Body of pancreas (tissue), 4 donors: ENCODE measurements at regions not wholly inside any gene's neighbourhood (a gene's known extent, or its start where the extent isn't known, plus 50 kb on each side); places are given as distances from the start of the nearest gene placed in this dataset.

Experiments used
- ATAC-seq: fragments of 150-250 bp; one replicate; pipeline ENCODE4 v1.9.1; 2016
- DNase-seq, 4 donors: peaks; one replicate each; pipeline ENCODE4 v3.0.0-alpha.2; 2019
- H3K27ac ChIP-seq, 4 donors: fragments of 200-600 bp; sonication (generic); 1 replicate in 3 of 4; 2 replicates in 1 of 4; pipeline versions ENCODE4 v1.5.1 to v1.6.1; 2016 to 2019; ENCODE audit warnings: mild to moderate bottlenecking in 1 of 4, mixed read lengths in 1 of 4, moderate library complexity in 1 of 4
- H3K27me3 ChIP-seq, 2 donors: fragments of 200-600 bp; sonication (generic); one replicate each; pipeline ENCODE4 v1.6.0; 2016; ENCODE audit warnings: mild to moderate bottlenecking in 1 of 2
- H3K36me3 ChIP-seq, 2 donors: fragments of 200-600 bp; sonication (generic); replicated peaks in 1 of 2; 2 replicates each; pipeline ENCODE4 v1.5.1; 2016; ENCODE audit warnings: low read depth in 2 of 2; ENCODE audit not compliant: insufficient read depth in 1 of 2
- H3K4me1 ChIP-seq: fragments of 200-600 bp; sonication (generic); one replicate; pipeline ENCODE4 v1.6.0; 2016
- H3K4me3 ChIP-seq, 2 donors: fragments of 200-600 bp; sonication (generic); 1 replicate in 1 of 2; 2 replicates in 1 of 2; pipeline ENCODE4 v1.5.1; 2016 to 2019
- H3K9me3 ChIP-seq, 3 donors: fragments of 200-600 bp; sonication (generic); 1 replicate in 2 of 3; 2 replicates in 1 of 3; pipeline ENCODE4 v1.5.1; 2016
- CTCF ChIP-seq, 7 experiments: fragments of 450-650 bp in 4 of 7; fragments of 200-600 bp in 3 of 7; sonication (generic) in 3 of 7; IDR thresholded peaks; one replicate each; pipeline ENCODE4 v1.5.1; 2016 to 2019; ENCODE audit warnings: antibody characterized with exemption in 7 of 7
- POLR2A ChIP-seq, 3 donors: fragments of 450-650 bp; IDR thresholded peaks; one replicate each; pipeline ENCODE4 v1.6.1; 2016; ENCODE audit warnings: antibody characterized with exemption in 3 of 3, mild to moderate bottlenecking in 2 of 3
- WGBS, 2 donors: methylation state at CpG; one replicate each; pipeline ENCODE4 v1.1.5; 2017; 5-methylcytosine and 5-hydroxymethylcytosine counted together
- intact Hi-C: fragments of 100-400 bp; cut with DNase I; formaldehyde crosslinking; loops from one replicate; pipeline ENCODE4 v1.15.1; 2023

DNA sequence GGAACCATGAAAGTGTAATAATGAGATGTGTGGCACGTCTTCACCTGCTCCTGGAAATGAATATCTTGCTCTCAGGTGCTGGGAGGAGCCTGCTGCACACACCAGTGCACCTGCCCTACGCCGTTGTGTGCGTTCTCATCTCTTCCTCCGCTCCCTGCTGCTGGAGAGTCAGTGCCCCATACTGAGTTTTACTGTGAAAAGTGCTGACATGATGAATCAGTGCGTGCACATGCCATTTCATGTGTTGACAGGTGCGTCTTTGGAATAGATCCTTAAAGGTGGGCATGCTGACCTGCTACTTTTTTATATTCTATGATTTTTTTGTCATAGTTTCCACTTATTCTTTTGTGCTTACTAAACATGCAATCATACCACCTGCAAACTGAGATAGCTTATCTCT lies 1015.8 kb downstream of the BRD1 start:
- TF ChIP-seq CTCF (IDR thresholded peaks at IDR 0.05) (no peak), POLR2A (IDR thresholded peaks at IDR 0.05) (no peak)
- ATAC-seq (no peak), DNase-seq (no peak)
- H3K4me1 ChIP-seq = no peaks in the 10 kb centered on the region
- H3K4me3 ChIP-seq = no peak overlapping the region
- intact Hi-C loops = no loop called here
- H3K36me3 ChIP-seq = no peaks in the 10 kb centered on the region
- no peak overlapping the region for H3K27ac ChIP-seq
- WGBS, 2 donors = 36 to 48% methylated on average over 7 of the region's 7 CpGs
- H3K27me3 ChIP-seq = no peaks in the 10 kb centered on the region
- H3K9me3 ChIP-seq = no peaks in the 10 kb centered on the region

DNA sequence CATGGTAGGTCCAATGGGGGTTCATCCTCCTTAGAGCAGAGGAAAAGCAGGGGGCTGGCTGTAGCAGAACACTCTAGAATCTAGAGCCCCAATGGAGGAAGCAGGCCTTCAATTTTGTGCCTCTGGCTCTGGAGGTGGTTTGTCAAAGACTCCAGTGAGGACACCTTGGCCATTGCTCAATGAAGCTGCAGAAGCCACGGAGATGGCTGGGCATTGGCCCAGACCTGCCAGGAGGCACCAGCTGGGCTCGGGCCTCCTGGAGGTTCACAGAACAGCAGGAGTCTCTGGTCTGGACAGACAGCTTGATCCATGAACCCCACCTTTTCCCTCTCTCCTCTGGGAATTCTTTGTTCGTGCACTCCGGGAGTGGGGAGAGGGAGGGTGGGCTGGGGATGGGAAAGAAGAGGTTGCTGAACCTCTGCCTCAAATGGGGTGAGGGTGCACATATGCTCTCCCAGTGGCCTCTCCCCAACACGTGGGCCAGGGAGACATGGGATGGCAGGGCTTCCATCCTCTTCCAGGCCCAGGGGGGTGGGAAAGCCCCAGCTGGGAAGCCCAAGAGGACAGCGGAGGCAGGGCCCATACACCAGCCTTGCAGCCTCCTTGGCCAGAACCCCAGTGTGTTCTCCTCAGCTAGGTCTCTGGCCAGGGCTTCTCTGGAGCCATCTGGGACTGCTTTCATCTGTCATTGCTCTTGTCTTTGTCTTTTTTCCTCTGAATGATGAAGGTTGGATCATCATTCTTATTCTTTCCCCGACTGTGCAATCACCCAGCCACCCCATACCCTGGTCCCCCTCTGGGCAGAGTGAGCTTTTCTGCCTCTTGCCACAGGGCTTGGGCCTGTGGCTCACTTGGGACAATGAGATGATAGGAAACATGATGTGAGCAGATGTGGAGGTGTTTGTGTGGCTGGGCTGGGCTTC lies 1019.4 kb downstream of the BRD1 start:
- Histone ChIP-seq H3K9me3 (no peaks in the 10 kb centered on the region), H3K36me3 (no peaks in the 10 kb centered on the region), H3K4me1 (no peaks in the 10 kb centered on the region), H3K27ac (no peak overlapping the region), H3K27me3 (no peaks in the 10 kb centered on the region), H3K4me3 (no peak overlapping the region)
- TF ChIP-seq CTCF (IDR thresholded peaks at IDR 0.05) = no peak
- TF ChIP-seq POLR2A (IDR thresholded peaks at IDR 0.05) = no peak
- no peak for DNase-seq
- ATAC-seq = no peak
- 63 to 77% methylated on average over 7 of the region's 7 CpGs for WGBS, 2 donors
- intact Hi-C loops = no loop called here

DNA sequence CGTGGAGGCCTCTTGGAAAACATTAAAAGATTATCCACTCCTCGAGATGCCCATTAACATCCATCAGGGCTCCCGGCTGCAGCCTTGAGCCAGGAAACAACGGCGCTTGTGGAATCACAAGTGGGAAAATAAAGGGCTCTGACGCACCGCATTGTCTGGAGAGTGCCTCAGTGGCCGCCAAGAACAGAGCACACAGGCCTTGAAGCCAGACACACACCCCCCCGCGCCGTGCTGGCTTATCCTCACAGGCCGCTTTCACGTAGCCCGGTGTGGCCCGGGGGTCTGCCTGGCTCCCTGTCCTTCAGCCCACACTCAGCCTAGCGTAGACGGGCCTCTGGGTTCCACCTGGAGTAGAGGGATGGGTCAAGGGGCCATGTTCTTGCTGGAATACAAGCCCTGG lies 1020.5 kb downstream of the BRD1 start:
- Histone ChIP-seq H3K36me3 (no peaks in the 10 kb centered on the region), H3K4me1 (no peaks in the 10 kb centered on the region), H3K9me3 (no peaks in the 10 kb centered on the region), H3K27me3 (no peaks in the 10 kb centered on the region), H3K27ac (no peak overlapping the region), H3K4me3 (no peak overlapping the region)
- ATAC-seq (no peak), DNase-seq (no peak)
- intact Hi-C loops = no loop called here
- no peak for TF ChIP-seq CTCF (IDR thresholded peaks at IDR 0.05)
- no peak for TF ChIP-seq POLR2A (IDR thresholded peaks at IDR 0.05)
- WGBS, 2 donors = 71 to 84% methylated on average over 17 of the region's 17 CpGs

- no peak overlapping the region for H3K4me3 ChIP-seq
- H3K36me3 ChIP-seq = no peaks in the 10 kb centered on the region
- H3K27me3 ChIP-seq = no peaks in the 10 kb centered on the region
- intact Hi-C loops = no loop called here
- no peak overlapping the region for H3K27ac ChIP-seq
- DNase-seq (no peak), ATAC-seq (no peak)
- H3K9me3 ChIP-seq = no peaks in the 10 kb centered on the region
- 38 to 49% methylated on average over 2 to 16 of the region's 16 CpGs for WGBS, 2 donors
- no peak for TF ChIP-seq CTCF (IDR thresholded peaks at IDR 0.05)
- no peak for TF ChIP-seq POLR2A (IDR thresholded peaks at IDR 0.05)
- H3K4me1 ChIP-seq = no peaks in the 10 kb centered on the region
Observed at GRCh38 chr22:48806227-48806781, 1021.4 kb downstream of the BRD1 start.
